ENCODE measurements at regions not wholly inside any gene's neighbourhood (a gene's known extent, or its start where the extent isn't known, plus 50 kb on each side); places are given as distances from the start of the nearest gene placed in this dataset.

- ChIA-PET POLR2A (no interaction called here), CTCF (no interaction called here)
- Histone ChIP-seq H3K36me3 (ENCODE audit: control insufficient read depth in 4 of 4, insufficient read depth in 4 of 4, low read length in 3 of 4) (no peaks in the 10 kb centered on the region), H3K4me3 (ENCODE audit: control insufficient read depth in 1 of 7, extremely low read depth in 1 of 7, insufficient read depth in 4 of 7, low read depth in 2 of 7, low read length in 6 of 7) (no peak overlapping the region), H3K27me3 (replicated peaks in 2 of 5; ENCODE audit: control insufficient read depth in 4 of 5, insufficient read depth in 5 of 5, low read length in 4 of 5) (no peaks in the 10 kb centered on the region), H3K27ac (ENCODE audit: insufficient read depth in 1 of 2, low read depth in 1 of 2, low read length in 2 of 2, poor library complexity in 1 of 2, severe bottlenecking in 2 of 2) (no peak overlapping the region), H3K4me1 (ENCODE audit: control extremely low read depth in 1 of 4, control insufficient read depth in 4 of 4, insufficient read depth in 4 of 4, low read length in 3 of 4) (no peaks in the 10 kb centered on the region), H3K9me3 (ENCODE audit: control extremely low read depth in 1 of 5, control insufficient read depth in 4 of 5, insufficient read depth in 2 of 5, low read depth in 1 of 5, low read length in 4 of 5) (no peaks in the 10 kb centered on the region)
- DNase-seq: no peak
- WGBS (ENCODE audit: insufficient coverage): no CpG with 5 or more reads among the region's 1 CpG
Measured at GRCh38 chr4:164402554-164402953, 351.4 kb upstream of the SMIM31 start.

GRCh38 chr4:164405774-164406173 is 348.2 kb upstream of the SMIM31 start:
- Histone ChIP-seq H3K36me3 (ENCODE audit: control insufficient read depth in 4 of 4, insufficient read depth in 4 of 4, low read length in 3 of 4) (no peaks in the 10 kb centered on the region), H3K27me3 (replicated peaks in 2 of 5; ENCODE audit: control insufficient read depth in 4 of 5, insufficient read depth in 5 of 5, low read length in 4 of 5) (no peaks in the 10 kb centered on the region), H3K9me3 (ENCODE audit: control extremely low read depth in 1 of 5, control insufficient read depth in 4 of 5, insufficient read depth in 2 of 5, low read depth in 1 of 5, low read length in 4 of 5) (no peaks in the 10 kb centered on the region), H3K4me1 (ENCODE audit: control extremely low read depth in 1 of 4, control insufficient read depth in 4 of 4, insufficient read depth in 4 of 4, low read length in 3 of 4) (no peaks in the 10 kb centered on the region), H3K4me3 (ENCODE audit: control insufficient read depth in 1 of 7, extremely low read depth in 1 of 7, insufficient read depth in 4 of 7, low read depth in 2 of 7, low read length in 6 of 7) (no peak overlapping the region), H3K27ac (ENCODE audit: insufficient read depth in 1 of 2, low read depth in 1 of 2, low read length in 2 of 2, poor library complexity in 1 of 2, severe bottlenecking in 2 of 2) (no peak overlapping the region)
- ChIA-PET POLR2A (no interaction called here), CTCF (interaction anchor here (0.8 kb wide), 1 partner anchor 10 kb away, joined by 4 read pairs; no protein-coding TSS in a partner anchor)
- DNase-seq: no peak

- no peak for DNase-seq
- H3K4me1 ChIP-seq (ENCODE audit: control extremely low read depth in 1 of 4, control insufficient read depth in 4 of 4, insufficient read depth in 4 of 4, low read length in 3 of 4): no peaks in the 10 kb centered on the region
- H3K9me3 ChIP-seq (ENCODE audit: control extremely low read depth in 1 of 5, control insufficient read depth in 4 of 5, insufficient read depth in 2 of 5, low read depth in 1 of 5, low read length in 4 of 5): no peaks in the 10 kb centered on the region
- no peaks in the 10 kb centered on the region for H3K36me3 ChIP-seq (ENCODE audit: control insufficient read depth in 4 of 4, insufficient read depth in 4 of 4, low read length in 3 of 4)
- H3K27me3 ChIP-seq (replicated peaks in 2 of 5; ENCODE audit: control insufficient read depth in 4 of 5, insufficient read depth in 5 of 5, low read length in 4 of 5): no peaks in the 10 kb centered on the region
- CTCF ChIA-PET: no interaction called here
- POLR2A ChIA-PET: no interaction called here
- H3K27ac ChIP-seq (ENCODE audit: insufficient read depth in 1 of 2, low read depth in 1 of 2, low read length in 2 of 2, poor library complexity in 1 of 2, severe bottlenecking in 2 of 2): no peak overlapping the region
- WGBS (ENCODE audit: insufficient coverage): 92% methylated on average over 1 of the region's 1 CpG
- H3K4me3 ChIP-seq (ENCODE audit: control insufficient read depth in 1 of 7, extremely low read depth in 1 of 7, insufficient read depth in 4 of 7, low read depth in 2 of 7, low read length in 6 of 7): no peak overlapping the region
Measured at GRCh38 chr4:164408831-164409230, 345.1 kb upstream of the SMIM31 start.

- Histone ChIP-seq H3K27me3 (replicated peaks in 2 of 5; ENCODE audit: control insufficient read depth in 4 of 5, insufficient read depth in 5 of 5, low read length in 4 of 5) (no peaks in the 10 kb centered on the region), H3K4me1 (ENCODE audit: control extremely low read depth in 1 of 4, control insufficient read depth in 4 of 4, insufficient read depth in 4 of 4, low read length in 3 of 4) (no peaks in the 10 kb centered on the region), H3K27ac (ENCODE audit: insufficient read depth in 1 of 2, low read depth in 1 of 2, low read length in 2 of 2, poor library complexity in 1 of 2, severe bottlenecking in 2 of 2) (no peak overlapping the region), H3K9me3 (ENCODE audit: control extremely low read depth in 1 of 5, control insufficient read depth in 4 of 5, insufficient read depth in 2 of 5, low read depth in 1 of 5, low read length in 4 of 5) (no peaks in the 10 kb centered on the region), H3K36me3 (ENCODE audit: control insufficient read depth in 4 of 4, insufficient read depth in 4 of 4, low read length in 3 of 4) (no peaks in the 10 kb centered on the region), H3K4me3 (ENCODE audit: control insufficient read depth in 1 of 7, extremely low read depth in 1 of 7, insufficient read depth in 4 of 7, low read depth in 2 of 7, low read length in 6 of 7) (no peak overlapping the region)
- CTCF ChIA-PET: no interaction called here
- 97% methylated on average over 4 of the region's 4 CpGs for WGBS (ENCODE audit: insufficient coverage)
- POLR2A ChIA-PET: no interaction called here
- DNase-seq: no peak
Measured at GRCh38 chr4:164410401-164410800, 343.5 kb upstream of the SMIM31 start.

- ChIA-PET POLR2A (no interaction called here), CTCF (no interaction called here)
- Histone ChIP-seq H3K36me3 (ENCODE audit: control insufficient read depth in 4 of 4, insufficient read depth in 4 of 4, low read length in 3 of 4) (no peaks in the 10 kb centered on the region), H3K27ac (ENCODE audit: insufficient read depth in 1 of 2, low read depth in 1 of 2, low read length in 2 of 2, poor library complexity in 1 of 2, severe bottlenecking in 2 of 2) (no peak overlapping the region), H3K4me1 (ENCODE audit: control extremely low read depth in 1 of 4, control insufficient read depth in 4 of 4, insufficient read depth in 4 of 4, low read length in 3 of 4) (no peaks in the 10 kb centered on the region), H3K4me3 (ENCODE audit: control insufficient read depth in 1 of 7, extremely low read depth in 1 of 7, insufficient read depth in 4 of 7, low read depth in 2 of 7, low read length in 6 of 7) (no peak overlapping the region), H3K9me3 (ENCODE audit: control extremely low read depth in 1 of 5, control insufficient read depth in 4 of 5, insufficient read depth in 2 of 5, low read depth in 1 of 5, low read length in 4 of 5) (no peaks in the 10 kb centered on the region), H3K27me3 (replicated peaks in 2 of 5; ENCODE audit: control insufficient read depth in 4 of 5, insufficient read depth in 5 of 5, low read length in 4 of 5) (no peaks in the 10 kb centered on the region)
- no peak for DNase-seq
- 88% methylated on average over 1 of the region's 1 CpG for WGBS (ENCODE audit: insufficient coverage)
Measured at GRCh38 chr4:164412246-164412645, 341.7 kb upstream of the SMIM31 start.

GRCh38 chr4:164413743-164414142 is 340.2 kb upstream of the SMIM31 start:
- H3K27me3 ChIP-seq (replicated peaks in 2 of 5; ENCODE audit: control insufficient read depth in 4 of 5, insufficient read depth in 5 of 5, low read length in 4 of 5): no peaks in the 10 kb centered on the region
- CTCF ChIA-PET: no interaction called here
- no peaks in the 10 kb centered on the region for H3K36me3 ChIP-seq (ENCODE audit: control insufficient read depth in 4 of 4, insufficient read depth in 4 of 4, low read length in 3 of 4)
- H3K9me3 ChIP-seq (ENCODE audit: control extremely low read depth in 1 of 5, control insufficient read depth in 4 of 5, insufficient read depth in 2 of 5, low read depth in 1 of 5, low read length in 4 of 5): no peaks in the 10 kb centered on the region
- no peak overlapping the region for H3K4me3 ChIP-seq (ENCODE audit: control insufficient read depth in 1 of 7, extremely low read depth in 1 of 7, insufficient read depth in 4 of 7, low read depth in 2 of 7, low read length in 6 of 7)
- no peaks in the 10 kb centered on the region for H3K4me1 ChIP-seq (ENCODE audit: control extremely low read depth in 1 of 4, control insufficient read depth in 4 of 4, insufficient read depth in 4 of 4, low read length in 3 of 4)
- DNase-seq: no peak
- WGBS (ENCODE audit: insufficient coverage): 90% methylated on average over 2 of the region's 2 CpGs
- no peak overlapping the region for H3K27ac ChIP-seq (ENCODE audit: insufficient read depth in 1 of 2, low read depth in 1 of 2, low read length in 2 of 2, poor library complexity in 1 of 2, severe bottlenecking in 2 of 2)
- POLR2A ChIA-PET: no interaction called here

GRCh38 chr4:164423819-164424218 is 330.1 kb upstream of the SMIM31 start:
- no peak for DNase-seq
- H3K27ac ChIP-seq (ENCODE audit: insufficient read depth in 1 of 2, low read depth in 1 of 2, low read length in 2 of 2, poor library complexity in 1 of 2, severe bottlenecking in 2 of 2): no peak overlapping the region
- WGBS (ENCODE audit: insufficient coverage): no CpG with 5 or more reads among the region's 1 CpG
- H3K4me3 ChIP-seq (ENCODE audit: control insufficient read depth in 1 of 7, extremely low read depth in 1 of 7, insufficient read depth in 4 of 7, low read depth in 2 of 7, low read length in 6 of 7): no peak overlapping the region
- no peaks in the 10 kb centered on the region for H3K4me1 ChIP-seq (ENCODE audit: control extremely low read depth in 1 of 4, control insufficient read depth in 4 of 4, insufficient read depth in 4 of 4, low read length in 3 of 4)
- no peaks in the 10 kb centered on the region for H3K9me3 ChIP-seq (ENCODE audit: control extremely low read depth in 1 of 5, control insufficient read depth in 4 of 5, insufficient read depth in 2 of 5, low read depth in 1 of 5, low read length in 4 of 5)
- no peaks in the 10 kb centered on the region for H3K27me3 ChIP-seq (replicated peaks in 2 of 5; ENCODE audit: control insufficient read depth in 4 of 5, insufficient read depth in 5 of 5, low read length in 4 of 5)
- POLR2A ChIA-PET: no interaction called here
- CTCF ChIA-PET: no interaction called here
- H3K36me3 ChIP-seq (ENCODE audit: control insufficient read depth in 4 of 4, insufficient read depth in 4 of 4, low read length in 3 of 4): no peaks in the 10 kb centered on the region

GRCh38 chr4:164424846-164425245 is 329.1 kb upstream of the SMIM31 start:
- no peak overlapping the region for H3K27ac ChIP-seq (ENCODE audit: insufficient read depth in 1 of 2, low read depth in 1 of 2, low read length in 2 of 2, poor library complexity in 1 of 2, severe bottlenecking in 2 of 2)
- H3K4me3 ChIP-seq (ENCODE audit: control insufficient read depth in 1 of 7, extremely low read depth in 1 of 7, insufficient read depth in 4 of 7, low read depth in 2 of 7, low read length in 6 of 7): no peak overlapping the region
- H3K9me3 ChIP-seq (ENCODE audit: control extremely low read depth in 1 of 5, control insufficient read depth in 4 of 5, insufficient read depth in 2 of 5, low read depth in 1 of 5, low read length in 4 of 5): no peaks in the 10 kb centered on the region
- CTCF ChIA-PET: interaction anchor here (1.0 kb wide), 1 partner anchor 25 kb away, joined by 3 read pairs; no protein-coding TSS in a partner anchor
- no peak for DNase-seq
- POLR2A ChIA-PET: no interaction called here
- WGBS (ENCODE audit: insufficient coverage): 85% methylated on average over 4 of the region's 4 CpGs
- H3K27me3 ChIP-seq (replicated peaks in 2 of 5; ENCODE audit: control insufficient read depth in 4 of 5, insufficient read depth in 5 of 5, low read length in 4 of 5): no peaks in the 10 kb centered on the region
- no peaks in the 10 kb centered on the region for H3K36me3 ChIP-seq (ENCODE audit: control insufficient read depth in 4 of 4, insufficient read depth in 4 of 4, low read length in 3 of 4)
- no peaks in the 10 kb centered on the region for H3K4me1 ChIP-seq (ENCODE audit: control extremely low read depth in 1 of 4, control insufficient read depth in 4 of 4, insufficient read depth in 4 of 4, low read length in 3 of 4)

All from common myeloid progenitor, CD34-positive (primary cell).